Germinal center (tissue), 1 donor: ENCODE measurements at regions not wholly inside any gene's neighbourhood (a gene's known extent, or its start where the extent isn't known, plus 50 kb on each side); places are given as distances from the start of the nearest gene placed in this dataset.

Experiments used
- DNase-seq: peaks from one replicate; pipeline ENCODE4 v3.0.0; 2012; ENCODE audit warnings: mixed read lengths, low spot score

- DNase-seq, result no peak
Measured at GRCh38 chr2:120852200-120852815, 116.6 kb downstream of the GLI2 start.

DNA sequence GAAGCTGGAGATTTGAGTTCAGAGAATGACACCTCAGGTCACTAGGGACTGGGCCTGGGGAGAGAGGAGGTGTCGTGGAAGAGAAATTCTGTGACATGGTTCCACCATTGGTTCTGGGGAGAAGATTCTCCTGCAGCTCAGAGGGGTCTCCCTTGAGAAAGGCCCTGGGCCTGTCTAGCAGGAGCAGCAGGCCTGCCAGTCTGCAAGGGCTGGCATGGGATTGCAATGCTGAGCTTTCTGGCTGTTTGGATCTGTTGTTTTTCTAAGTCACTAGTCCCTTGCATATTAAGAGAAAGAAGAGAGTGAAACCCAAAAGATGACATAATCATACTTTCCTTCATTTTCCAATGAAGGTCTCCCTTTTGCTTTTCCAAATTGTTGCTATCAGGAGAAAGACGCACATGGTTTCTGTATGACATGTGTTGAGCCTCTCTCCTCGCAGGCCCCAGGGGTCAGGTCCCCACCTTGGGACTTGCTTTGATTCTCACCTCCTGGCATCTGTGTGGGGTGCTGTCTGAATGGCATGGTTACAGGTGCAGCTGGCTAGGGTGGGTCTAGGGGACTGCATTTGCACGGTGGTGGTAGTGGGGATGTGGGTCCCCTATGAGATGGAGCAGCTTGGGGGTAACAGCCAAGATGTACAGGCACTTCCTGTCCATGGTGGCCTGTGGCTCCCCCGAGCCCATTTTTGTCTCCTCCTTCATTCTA is 117.8 kb downstream of the GLI2 start:
- DNase-seq, result no peak

GRCh38 chr2:120854014-120854620 is 118.4 kb downstream of the GLI2 start:
- no peak for DNase-seq

GRCh38 chr2:120854766-120855530 is 119.3 kb downstream of the GLI2 start:
- DNase-seq, result no peak

DNA sequence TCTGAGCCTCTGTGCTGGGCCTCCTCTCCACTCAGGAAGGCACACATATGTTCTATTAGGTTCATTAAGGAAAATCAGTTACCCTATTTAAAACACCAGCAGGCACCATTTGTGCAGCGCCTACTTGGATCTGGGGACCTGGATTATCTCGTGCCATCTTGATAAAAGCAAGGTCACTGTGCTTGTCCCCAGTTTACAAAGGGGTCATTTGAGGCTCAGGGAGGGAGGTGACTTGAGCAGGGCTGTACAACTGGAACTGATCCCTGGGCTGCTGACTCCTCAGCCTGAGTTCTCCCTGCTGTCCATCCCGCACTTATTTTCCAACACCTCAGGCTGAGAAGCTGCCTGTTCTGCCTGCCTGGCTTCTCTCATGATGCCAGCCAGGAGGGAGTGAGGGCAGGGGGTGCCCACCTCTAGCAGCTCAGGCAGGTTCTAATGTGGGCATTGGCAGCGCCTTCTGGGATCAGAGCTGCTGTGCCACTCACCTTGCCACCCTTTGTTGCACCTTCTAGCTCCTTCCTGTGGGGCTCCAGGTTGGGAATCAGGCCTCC is 120.3 kb downstream of the GLI2 start:
- no peak for DNase-seq

- DNase-seq, result no peak
Measured at GRCh38 chr2:120856421-120856862, 120.8 kb downstream of the GLI2 start.

- no peak for DNase-seq
Measured at GRCh38 chr2:120857422-120857821, 121.8 kb downstream of the GLI2 start.

- no peak for DNase-seq
Measured at GRCh38 chr2:120857931-120858330, 122.3 kb downstream of the GLI2 start.

DNA sequence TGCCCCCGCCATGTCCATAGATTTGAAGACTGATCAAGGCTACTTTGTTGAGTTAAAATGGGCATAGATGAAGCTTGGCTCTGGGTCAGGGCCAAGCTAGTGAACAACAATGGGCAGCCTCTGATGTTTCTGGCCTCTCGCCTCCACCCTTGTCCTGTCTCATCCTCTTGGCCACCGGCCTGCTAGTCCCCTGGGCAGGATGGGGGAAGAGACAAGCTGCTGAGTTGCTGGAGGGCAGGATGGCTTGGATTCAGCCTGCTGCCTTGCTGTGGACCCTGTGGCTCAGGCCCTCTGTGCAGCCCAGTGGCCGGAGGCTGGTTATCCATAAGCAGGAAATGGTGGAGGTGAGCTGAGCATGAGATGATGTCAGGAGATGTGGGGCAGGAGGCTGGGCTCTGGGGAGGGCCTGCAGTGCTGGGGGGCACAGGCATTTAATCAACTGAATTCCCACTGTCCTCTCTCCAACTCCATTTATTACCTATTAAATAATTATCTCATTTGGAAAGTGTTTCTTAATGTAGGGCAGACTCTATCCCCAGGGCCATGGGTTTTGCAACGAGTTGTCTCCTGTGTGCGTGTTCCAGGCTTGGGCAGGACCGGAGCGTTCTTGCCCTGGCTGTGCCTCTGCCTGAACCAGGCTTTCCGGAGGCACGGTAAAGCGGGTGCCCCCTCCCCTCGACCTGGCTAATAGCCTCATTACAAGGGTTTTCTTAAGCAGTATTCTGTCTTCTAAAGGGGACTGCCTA is 122.9 kb downstream of the GLI2 start:
- no peak for DNase-seq

DNA sequence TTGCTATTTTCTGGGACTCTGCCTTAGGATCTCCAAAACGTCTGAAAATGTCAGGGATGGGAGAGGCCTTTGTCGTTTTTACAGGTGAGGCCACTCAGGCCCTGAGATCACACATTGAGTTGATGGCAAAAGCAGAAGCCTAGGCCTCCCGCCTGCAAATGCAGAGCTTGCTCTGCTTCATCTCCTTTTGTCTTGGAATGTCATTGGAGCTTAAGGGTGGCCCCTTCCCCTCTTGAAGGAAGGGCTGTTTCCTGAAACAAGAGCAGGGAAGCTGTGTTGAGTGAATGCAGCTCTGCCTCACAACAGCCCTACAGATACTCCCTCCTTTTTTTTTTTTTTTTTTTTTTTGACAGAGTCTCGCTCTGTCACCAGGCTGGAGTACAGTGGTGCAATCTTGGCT is 123.5 kb downstream of the GLI2 start:
- no peak for DNase-seq

DNA sequence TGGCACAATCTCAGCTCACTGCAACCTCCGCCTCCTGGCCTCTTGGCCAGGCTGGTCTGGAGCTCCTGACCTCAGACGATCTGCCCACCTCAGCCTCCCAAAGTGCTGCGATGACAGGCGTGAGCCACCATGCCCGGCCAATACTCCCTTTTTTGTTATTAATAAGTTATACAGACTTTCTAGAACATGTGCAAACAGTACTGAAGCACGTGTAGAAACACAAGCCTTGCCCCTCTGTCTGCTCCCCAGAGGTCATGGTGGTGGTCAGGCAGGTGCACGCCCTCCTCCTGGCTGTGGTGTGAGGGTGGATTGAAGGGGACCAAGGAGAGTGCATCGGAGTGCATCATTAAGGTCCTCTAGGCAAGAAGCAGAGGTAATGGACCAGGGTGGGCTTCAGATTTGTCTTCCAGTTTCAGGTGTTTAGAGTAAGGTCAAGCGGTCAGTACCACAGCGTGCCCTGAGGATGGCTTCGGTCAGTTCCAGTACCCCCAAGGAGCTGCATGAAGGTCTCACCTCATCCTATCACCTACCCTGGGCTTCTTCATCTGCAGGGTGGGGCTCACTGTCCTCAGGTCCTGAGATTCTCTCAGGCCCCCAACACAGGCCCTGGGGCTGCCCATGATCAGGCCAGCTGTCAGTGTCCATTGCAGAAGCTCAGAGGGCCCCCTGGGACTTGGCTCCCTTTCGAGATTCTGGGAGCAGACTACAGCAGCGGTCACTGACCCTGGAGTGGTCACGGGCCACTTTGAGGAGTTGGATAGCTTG is 124.3 kb downstream of the GLI2 start:
- no peak for DNase-seq

DNA sequence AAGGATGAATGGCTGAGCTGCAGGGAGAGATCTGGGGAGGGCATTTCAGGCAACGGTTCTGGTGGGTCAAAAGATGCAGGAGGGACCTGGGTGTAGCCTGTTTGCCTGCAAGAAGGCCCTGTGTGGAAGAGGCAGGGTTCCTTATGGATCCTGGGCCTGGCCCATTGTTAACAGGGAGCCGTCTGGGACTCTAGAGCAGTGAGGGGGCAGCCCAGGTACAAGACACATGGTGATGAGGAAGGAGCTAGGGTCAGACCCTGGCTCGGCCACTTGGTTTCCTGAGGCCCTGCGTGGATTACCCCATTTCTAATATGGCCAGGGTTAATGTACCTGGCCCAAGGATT is 124.9 kb downstream of the GLI2 start:
- no peak for DNase-seq

DNA sequence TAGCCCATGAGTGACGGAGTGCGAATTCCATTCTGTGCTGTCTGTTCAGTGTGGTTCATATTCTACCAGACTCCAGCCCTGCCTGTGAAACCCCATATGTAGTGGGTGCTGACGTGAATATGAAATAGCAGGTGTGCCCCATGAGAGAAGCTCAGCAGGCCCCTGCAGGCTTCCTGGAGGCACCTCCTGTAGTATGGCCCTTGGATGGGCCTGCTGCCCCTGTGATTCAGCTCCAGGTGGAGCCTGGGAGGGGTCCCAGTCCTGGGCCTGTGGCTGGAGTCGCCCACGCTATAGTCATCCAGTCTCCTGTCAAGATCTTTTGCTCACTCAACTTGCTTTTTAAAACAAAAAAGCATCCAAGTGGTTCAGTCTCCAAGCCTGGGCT is 125.5 kb downstream of the GLI2 start:
- DNase-seq, result no peak

DNA sequence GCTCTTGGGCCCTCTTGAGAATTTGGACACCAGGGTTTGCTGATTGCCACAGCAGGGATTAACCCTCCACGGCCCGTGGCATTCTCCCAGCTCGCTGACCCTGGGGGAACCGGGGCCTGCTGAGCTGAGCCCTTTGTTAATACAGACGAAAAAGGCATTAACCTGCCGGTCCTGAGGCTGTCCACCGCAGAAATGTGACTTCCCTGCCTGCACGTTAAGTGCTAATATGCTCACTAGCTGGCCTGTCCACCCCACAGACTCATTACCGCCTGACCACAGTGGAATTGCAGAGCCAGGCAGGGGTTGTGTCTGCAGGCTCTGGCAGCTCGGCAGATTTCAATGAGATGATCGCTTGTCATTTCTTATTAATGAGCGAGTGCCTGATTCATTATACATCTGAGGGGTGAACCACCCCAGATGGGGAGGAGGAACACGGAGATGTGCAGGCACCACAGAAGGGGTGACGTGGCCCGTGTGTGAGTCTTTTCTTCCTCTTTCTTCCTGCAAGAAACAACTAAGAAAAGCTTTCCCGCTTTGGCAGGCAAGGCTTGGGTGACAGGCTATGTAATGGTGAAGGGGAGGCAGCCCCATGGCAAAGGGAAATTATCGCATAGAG is 126.0 kb downstream of the GLI2 start:
- no peak for DNase-seq

DNA sequence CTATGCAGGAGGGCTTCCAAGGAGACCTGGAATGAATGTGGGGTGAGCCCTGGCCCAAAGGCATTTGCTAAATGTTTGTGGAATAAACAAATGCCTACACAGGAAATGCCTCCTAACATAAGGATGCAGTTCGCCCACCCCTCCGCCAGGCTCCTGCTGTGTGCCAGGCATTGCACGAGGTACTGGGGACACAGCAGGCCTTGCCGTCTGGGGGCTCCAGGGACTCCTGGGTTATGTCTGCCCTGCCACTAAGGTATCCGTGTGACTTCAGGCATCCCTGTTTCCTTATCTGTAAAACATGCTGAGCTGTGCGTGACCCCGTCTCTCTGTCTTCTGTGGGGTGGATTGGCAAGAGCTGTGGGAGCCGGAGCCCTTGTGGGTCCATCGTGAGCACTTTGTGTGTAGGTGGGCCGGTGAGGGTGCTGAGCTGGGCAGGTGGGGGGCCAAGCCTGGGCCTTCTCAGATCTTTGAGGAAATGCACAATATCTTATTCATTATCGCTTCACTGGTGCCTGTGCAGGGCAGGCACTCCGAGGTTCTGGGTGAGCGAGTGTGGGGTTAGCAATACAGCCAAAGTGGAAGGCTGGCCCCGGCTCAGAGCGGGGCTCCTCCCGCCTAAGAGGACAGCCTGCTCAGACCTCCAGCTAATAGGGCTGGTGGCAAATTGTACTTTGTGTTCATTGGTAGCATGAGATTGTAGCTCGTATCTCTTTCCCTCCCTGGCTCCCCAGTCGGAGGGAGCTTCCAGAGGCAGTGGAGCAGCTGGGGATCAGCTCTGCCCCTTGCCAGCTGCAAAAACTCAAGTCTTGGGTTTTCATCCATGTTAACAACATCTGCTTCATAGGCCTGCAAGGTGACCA is 126.8 kb downstream of the GLI2 start:
- DNase-seq, result no peak

DNA sequence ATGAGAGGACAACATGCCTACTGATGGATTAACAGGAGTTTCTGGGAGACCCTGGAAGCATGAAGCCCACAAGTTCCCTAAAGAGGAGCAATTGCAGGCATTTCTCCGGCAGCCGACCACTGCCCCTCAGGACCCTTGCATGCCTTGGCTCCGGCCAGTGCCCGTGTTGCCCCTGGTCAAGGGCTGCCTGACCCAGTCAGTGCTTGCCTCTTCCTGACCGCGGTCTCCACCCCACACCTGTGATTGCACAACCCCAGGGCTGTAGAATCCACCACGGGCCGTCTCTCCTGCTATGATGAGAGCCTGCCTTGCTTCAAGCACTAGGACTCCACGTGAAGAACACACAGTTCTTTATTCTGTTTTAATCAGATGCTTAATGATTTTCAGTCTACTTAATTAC is 127.5 kb downstream of the GLI2 start:
- DNase-seq, result no peak

- DNase-seq, result no peak
Measured at GRCh38 chr2:120863661-120864320, 128.1 kb downstream of the GLI2 start.

- no peak for DNase-seq
Measured at GRCh38 chr2:120864981-120865380, 129.3 kb downstream of the GLI2 start.

GRCh38 chr2:120865656-120866055 is 130.0 kb downstream of the GLI2 start:
- no peak for DNase-seq
